Lower lobe of right lung (tissue), 2 donors: ENCODE measurements at regions not wholly inside any gene's neighbourhood (a gene's known extent, or its start where the extent isn't known, plus 50 kb on each side); places are given as distances from the start of the nearest gene placed in this dataset.

ENCODE experiments used
- ATAC-seq, 2 donors: fragments of 200-7000 bp; cut with Tn5 transposase; one replicate each; pipeline ENCODE4 v1.9.1; 2020 to 2022; ENCODE audit warnings: mild to moderate bottlenecking in 2 of 2, moderate library complexity in 2 of 2
- DNase-seq: peaks from one replicate; pipeline ENCODE4 v3.0.0-alpha.2; 2020
- H3K27ac ChIP-seq: fragments of 200-600 bp; one replicate; pipeline ENCODE4 v1.8.0; 2022
- H3K27me3 ChIP-seq: fragments of 200-600 bp; one replicate; pipeline ENCODE4 v1.8.0; 2022; ENCODE audit warnings: low read depth
- H3K36me3 ChIP-seq: fragments of 200-600 bp; one replicate; pipeline ENCODE4 v1.8.0; 2022; ENCODE audit warnings: mild to moderate bottlenecking
- H3K4me1 ChIP-seq: fragments of 200-600 bp; one replicate; pipeline ENCODE4 v1.8.0; 2022
- H3K4me3 ChIP-seq: fragments of 200-600 bp; one replicate; pipeline ENCODE4 v1.8.0; 2022; ENCODE audit warnings: mild to moderate bottlenecking
- H3K9me3 ChIP-seq: fragments of 200-600 bp; one replicate; pipeline ENCODE4 v1.8.0; 2022
- intact Hi-C: fragments of 100-400 bp; cut with DNase I; formaldehyde crosslinking; loops from one replicate; pipeline ENCODE4 v1.11.0; 2022
- TF ChIP-seq, protein P1 (sequence below): fragments of 200-600 bp; IDR thresholded peaks from one replicate; pipeline ENCODE4 v1.8.0; 2022; ENCODE audit warnings: antibody characterized with exemption, mild to moderate bottlenecking
- donor health status: DM: no; HTN: yes; CAD: no; lungs with severe emphysema.

DNA sequence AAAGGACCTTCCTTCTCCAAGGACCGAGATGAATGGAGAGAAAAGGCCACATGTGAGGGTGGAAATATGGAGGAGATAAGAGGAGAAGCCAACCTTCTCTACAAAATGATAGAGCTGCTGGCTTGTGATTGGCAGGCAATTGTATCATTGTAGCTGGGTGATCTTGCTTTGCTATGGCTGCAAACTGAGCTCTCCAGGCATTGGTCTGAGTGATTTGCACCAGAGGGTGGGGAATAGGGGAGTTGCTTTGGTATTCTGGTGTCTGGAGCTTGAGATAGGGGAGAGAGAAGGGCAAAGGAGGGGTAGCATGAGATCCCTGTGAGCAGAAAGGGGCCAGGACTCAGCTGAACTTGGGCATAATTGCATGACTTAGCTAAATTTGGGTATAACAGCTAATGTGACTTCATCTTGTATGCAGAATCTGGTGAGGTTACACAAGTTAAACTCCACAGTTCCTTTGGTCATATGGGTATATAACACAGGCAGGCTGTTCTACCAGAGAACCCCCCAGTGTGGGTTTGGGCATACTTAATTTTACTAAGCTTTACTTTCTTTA, 72.0 kb downstream of the FOS start:
- Histone ChIP-seq H3K27me3 (no peaks in the 10 kb centered on the region), H3K27ac (no peak overlapping the region), H3K36me3 (no peaks in the 10 kb centered on the region), H3K9me3 (no peaks in the 10 kb centered on the region), H3K4me3 (no peak overlapping the region), H3K4me1 (no peaks in the 10 kb centered on the region)
- DNase-seq (no peak), ATAC-seq (no peak)
- TF ChIP-seq, protein P1, sequence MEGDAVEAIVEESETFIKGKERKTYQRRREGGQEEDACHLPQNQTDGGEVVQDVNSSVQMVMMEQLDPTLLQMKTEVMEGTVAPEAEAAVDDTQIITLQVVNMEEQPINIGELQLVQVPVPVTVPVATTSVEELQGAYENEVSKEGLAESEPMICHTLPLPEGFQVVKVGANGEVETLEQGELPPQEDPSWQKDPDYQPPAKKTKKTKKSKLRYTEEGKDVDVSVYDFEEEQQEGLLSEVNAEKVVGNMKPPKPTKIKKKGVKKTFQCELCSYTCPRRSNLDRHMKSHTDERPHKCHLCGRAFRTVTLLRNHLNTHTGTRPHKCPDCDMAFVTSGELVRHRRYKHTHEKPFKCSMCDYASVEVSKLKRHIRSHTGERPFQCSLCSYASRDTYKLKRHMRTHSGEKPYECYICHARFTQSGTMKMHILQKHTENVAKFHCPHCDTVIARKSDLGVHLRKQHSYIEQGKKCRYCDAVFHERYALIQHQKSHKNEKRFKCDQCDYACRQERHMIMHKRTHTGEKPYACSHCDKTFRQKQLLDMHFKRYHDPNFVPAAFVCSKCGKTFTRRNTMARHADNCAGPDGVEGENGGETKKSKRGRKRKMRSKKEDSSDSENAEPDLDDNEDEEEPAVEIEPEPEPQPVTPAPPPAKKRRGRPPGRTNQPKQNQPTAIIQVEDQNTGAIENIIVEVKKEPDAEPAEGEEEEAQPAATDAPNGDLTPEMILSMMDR: no peak
- intact Hi-C loops: no loop called here

DNA sequence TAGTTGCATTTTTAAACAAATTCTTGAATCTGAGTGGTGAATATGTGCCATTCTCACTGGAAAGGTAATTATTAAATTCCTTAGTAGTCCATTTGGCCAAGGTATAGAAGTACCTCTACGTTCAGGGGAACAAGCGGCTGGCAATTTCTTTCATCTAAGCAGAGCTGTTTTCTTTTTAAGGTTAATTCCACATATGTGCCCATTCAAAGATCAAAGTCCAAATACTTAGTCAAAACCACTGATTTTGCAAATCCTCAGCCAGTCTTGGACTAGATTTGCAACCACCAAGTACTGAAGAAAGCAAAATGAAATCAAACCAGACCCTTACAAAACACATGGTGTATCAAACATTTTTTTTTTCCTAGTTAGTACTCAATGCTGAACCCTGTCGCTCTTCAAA, 68.7 kb upstream of the JDP2 start:
- ATAC-seq (no peak), DNase-seq (no peak)
- intact Hi-C loops: no loop called here
- Histone ChIP-seq H3K4me1 (peaks cover 13% of the 10 kb centered on the region), H3K36me3 (no peaks in the 10 kb centered on the region), H3K27me3 (no peaks in the 10 kb centered on the region), H3K27ac (no peak overlapping the region), H3K9me3 (no peaks in the 10 kb centered on the region), H3K4me3 (no peak overlapping the region)
- TF ChIP-seq, protein P1: no peak

DNA sequence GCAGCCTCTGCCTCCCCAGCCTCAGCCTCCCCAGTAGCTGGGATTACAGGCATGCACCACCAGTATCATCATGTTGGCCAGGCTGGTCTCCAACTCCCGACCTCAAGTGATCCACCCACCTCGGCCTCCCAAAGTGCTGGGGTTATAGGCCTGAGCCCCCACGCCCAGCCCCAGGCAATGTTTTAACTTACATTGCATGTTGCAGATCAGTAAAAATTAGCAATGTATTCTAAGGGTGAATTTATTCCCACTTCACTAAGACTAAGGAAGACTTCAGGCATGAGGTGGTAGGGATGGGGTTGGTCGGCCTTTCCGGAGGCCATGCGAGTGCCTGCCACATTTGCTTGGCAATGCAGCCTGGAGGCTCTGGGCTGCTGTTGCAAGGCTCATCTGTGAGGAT, 66.8 kb upstream of the JDP2 start:
- intact Hi-C loops: no loop called here
- DNase-seq: no peak
- no peak overlapping the region for H3K4me3 ChIP-seq
- no peak for ATAC-seq
- H3K27ac ChIP-seq: no peak overlapping the region
- no peaks in the 10 kb centered on the region for H3K9me3 ChIP-seq
- H3K4me1 ChIP-seq: peaks cover 13% of the 10 kb centered on the region
- H3K27me3 ChIP-seq: no peaks in the 10 kb centered on the region
- H3K36me3 ChIP-seq: no peaks in the 10 kb centered on the region
- TF ChIP-seq, protein P1: no peak

DNA sequence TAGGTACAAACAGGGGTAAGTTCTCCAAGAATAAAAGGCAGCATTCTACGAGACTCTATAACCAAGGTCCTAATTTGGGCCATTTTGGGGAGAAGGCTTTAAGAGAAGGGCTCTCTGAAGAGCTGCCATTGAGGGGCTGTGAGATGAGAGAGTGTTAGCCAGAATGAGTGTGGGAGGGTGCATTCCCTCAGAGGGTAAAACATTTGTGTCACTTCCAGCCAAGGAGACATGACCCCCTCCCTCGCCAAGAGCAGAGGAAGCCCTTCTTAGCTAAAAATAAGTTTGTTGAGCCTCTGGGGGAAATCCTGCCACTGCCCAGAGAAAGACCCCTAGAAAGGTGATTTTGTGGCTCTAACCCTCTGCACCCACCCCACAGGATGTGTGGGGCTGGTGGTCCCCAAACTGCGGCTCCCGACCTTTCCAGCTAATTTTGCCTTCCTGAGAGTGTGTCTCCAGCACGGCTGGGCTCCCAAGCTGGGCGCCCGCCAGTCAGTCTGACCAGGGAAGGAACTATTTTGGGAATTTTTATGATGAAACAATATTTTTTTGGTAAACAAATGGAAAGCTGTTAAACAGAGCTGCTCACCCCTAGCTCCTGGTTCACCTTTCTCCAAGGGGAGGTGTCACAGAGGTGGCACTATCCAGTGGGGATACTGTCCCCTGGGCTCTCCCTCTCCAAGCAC, 65.9 kb upstream of the JDP2 start:
- Histone ChIP-seq H3K4me1 (peaks cover 13% of the 10 kb centered on the region), H3K9me3 (no peaks in the 10 kb centered on the region), H3K27me3 (no peaks in the 10 kb centered on the region), H3K4me3 (no peak overlapping the region), H3K36me3 (no peaks in the 10 kb centered on the region), H3K27ac (no peak overlapping the region)
- ATAC-seq (no peak), DNase-seq (no peak)
- intact Hi-C loops: no loop called here
- TF ChIP-seq, protein P1: no peak

DNA sequence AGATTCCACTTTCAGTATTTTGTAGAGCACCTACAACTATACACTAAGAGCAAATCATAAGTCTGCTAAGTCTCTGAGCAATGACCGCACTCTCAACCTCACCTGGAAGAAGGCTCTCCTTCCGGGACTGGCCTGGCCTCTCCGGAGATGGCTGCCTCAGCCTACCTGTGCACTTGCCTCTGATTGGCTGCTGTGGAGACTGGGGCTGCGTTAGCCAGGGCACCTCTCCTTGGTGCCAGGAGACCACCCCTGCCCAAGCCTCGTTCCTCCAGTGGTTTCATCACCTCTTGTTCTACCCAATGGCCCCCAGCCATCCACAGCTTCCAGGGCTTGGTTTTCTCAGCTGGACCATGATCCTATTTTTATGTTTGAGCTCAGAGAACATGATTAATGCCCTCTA, 64.7 kb upstream of the JDP2 start:
- H3K27ac ChIP-seq: no peak overlapping the region
- no peaks in the 10 kb centered on the region for H3K27me3 ChIP-seq
- H3K9me3 ChIP-seq: no peaks in the 10 kb centered on the region
- no peak for ATAC-seq
- H3K4me1 ChIP-seq: peaks cover 13% of the 10 kb centered on the region
- no peak overlapping the region for H3K4me3 ChIP-seq
- H3K36me3 ChIP-seq: no peaks in the 10 kb centered on the region
- intact Hi-C loops: no loop called here
- TF ChIP-seq, protein P1: no peak
- no peak for DNase-seq
